Skeletal muscle tissue (tissue), 3 donors: ENCODE measurements at regions not wholly inside any gene's neighbourhood (a gene's known extent, or its start where the extent isn't known, plus 50 kb on each side); places are given as distances from the start of the nearest gene placed in this dataset.

ENCODE experiments used
- H3K27ac ChIP-seq: one replicate; pipeline ENCODE4 v1.7.0; 2013; ENCODE audit warnings: mild to moderate bottlenecking, low read depth, low read length, inconsistent platforms
- H3K27me3 ChIP-seq, 3 donors: one replicate each; pipeline ENCODE4 v1.7.0; 2013; ENCODE audit warnings: low read length in 3 of 3; ENCODE audit not compliant: control insufficient read depth in 3 of 3, insufficient read depth in 3 of 3
- H3K36me3 ChIP-seq, 3 donors: one replicate each; pipeline ENCODE4 v1.7.0; 2013; ENCODE audit warnings: low read length in 3 of 3; ENCODE audit not compliant: control insufficient read depth in 3 of 3, insufficient read depth in 3 of 3
- H3K4me1 ChIP-seq, 3 donors: one replicate each; pipeline ENCODE4 v1.7.0; 2013; ENCODE audit warnings: low read length in 3 of 3, mild to moderate bottlenecking in 3 of 3; ENCODE audit not compliant: control insufficient read depth in 3 of 3, insufficient read depth in 3 of 3
- H3K4me3 ChIP-seq, 3 donors: one replicate each; pipeline ENCODE4 v1.7.0; 2013; ENCODE audit warnings: low read length in 3 of 3
- H3K9ac ChIP-seq, 3 donors: one replicate each; pipeline ENCODE4 v1.7.0; 2013; ENCODE audit warnings: low read length in 3 of 3, mild to moderate bottlenecking in 3 of 3, moderate library complexity in 2 of 3, low read depth in 1 of 3
- H3K9me3 ChIP-seq, 3 donors: one replicate each; pipeline ENCODE4 v1.7.0; 2013; ENCODE audit warnings: low read length in 3 of 3; ENCODE audit not compliant: control insufficient read depth in 3 of 3
- donor health status: Osteomylitis.

DNA sequence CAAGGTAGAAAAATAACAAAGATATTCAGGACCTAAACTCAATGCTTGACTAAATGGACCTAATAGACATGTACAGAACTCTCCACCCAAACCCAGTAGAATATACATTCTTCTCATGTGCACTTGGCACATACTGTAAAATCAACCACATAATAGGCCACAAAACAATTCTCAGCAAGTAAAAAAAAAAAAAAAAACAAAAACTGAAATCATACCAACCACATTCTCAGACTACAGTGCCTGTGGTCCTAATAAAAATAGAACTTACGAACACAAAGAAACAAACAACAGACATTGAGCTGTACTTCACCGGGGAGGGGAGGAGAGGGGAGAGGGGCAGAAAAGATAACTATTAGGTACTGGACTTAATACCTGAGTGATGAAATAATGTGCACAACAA is 114.1 kb upstream of the CD180 start:
- H3K9ac ChIP-seq: no peak overlapping the region
- H3K9me3 ChIP-seq: no peaks in the 10 kb centered on the region
- no peak overlapping the region for H3K4me3 ChIP-seq
- H3K27ac ChIP-seq: no peak overlapping the region
- no peaks in the 10 kb centered on the region for H3K36me3 ChIP-seq
- H3K27me3 ChIP-seq: no peaks in the 10 kb centered on the region
- H3K4me1 ChIP-seq: peaks cover 0 to 3% (median 1%) of the 10 kb centered on the region in 3 donors

DNA sequence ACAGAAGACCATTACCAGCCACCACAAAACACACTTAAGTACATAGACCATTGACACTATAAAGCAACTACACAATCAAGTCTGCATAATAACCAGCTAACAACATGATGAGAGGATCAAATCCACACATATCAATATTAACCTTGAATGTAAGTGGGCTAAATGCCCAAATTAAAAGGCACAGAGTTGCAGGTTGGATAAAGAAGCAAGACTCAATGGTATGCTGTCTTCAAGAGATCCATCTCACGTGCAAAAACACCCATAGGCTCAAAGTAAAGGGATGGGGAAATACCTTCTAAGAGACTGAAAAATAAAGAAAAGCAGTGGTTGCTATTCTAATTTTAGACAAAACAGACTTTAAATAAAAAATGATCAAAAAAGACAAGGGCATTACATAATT is 113.6 kb upstream of the CD180 start:
- H3K27me3 ChIP-seq: no peaks in the 10 kb centered on the region
- no peak overlapping the region for H3K4me3 ChIP-seq
- no peaks in the 10 kb centered on the region for H3K36me3 ChIP-seq
- H3K9ac ChIP-seq: no peak overlapping the region
- H3K9me3 ChIP-seq: no peaks in the 10 kb centered on the region
- H3K27ac ChIP-seq: no peak overlapping the region
- peaks cover 0 to 4% (median 3%) of the 10 kb centered on the region in 3 donors for H3K4me1 ChIP-seq

DNA sequence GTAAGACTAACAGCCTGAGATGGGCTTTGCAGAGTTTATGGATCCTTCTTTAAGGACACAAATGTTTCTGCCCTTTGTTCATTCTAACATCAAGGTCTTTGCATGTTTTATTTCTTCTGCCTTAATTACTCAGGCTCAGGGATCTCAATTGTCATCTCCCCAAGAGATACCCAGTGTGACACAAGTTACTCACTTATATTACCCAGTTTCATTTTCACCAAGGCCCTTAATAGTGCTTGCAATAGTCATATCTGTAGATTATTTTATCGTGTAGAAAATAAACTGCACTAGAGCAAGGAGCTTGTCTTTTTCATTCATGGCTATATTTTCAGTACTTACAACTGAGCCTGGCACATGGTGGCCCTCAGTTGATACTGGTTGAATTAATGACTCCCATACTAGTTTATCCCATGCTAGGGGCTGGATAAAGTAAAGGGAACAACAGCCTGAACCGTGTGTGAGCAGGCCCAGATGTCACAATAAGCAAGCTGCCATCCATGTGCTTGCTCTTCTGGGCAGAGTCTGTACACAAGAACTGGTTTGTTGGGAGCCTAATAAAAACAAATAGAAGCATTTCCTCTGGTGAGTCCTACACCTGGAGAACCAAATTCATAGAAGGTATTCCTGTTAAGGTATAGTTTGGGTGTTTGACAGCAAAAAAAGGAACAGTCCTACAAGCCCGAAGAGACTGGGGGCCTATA is 112.5 kb upstream of the CD180 start:
- no peak overlapping the region for H3K4me3 ChIP-seq
- no peaks in the 10 kb centered on the region for H3K36me3 ChIP-seq
- no peak overlapping the region for H3K27ac ChIP-seq
- peaks cover 0 to 4% (median 3%) of the 10 kb centered on the region in 3 donors for H3K4me1 ChIP-seq
- no peak overlapping the region for H3K9ac ChIP-seq
- no peaks in the 10 kb centered on the region for H3K9me3 ChIP-seq
- no peaks in the 10 kb centered on the region for H3K27me3 ChIP-seq

DNA sequence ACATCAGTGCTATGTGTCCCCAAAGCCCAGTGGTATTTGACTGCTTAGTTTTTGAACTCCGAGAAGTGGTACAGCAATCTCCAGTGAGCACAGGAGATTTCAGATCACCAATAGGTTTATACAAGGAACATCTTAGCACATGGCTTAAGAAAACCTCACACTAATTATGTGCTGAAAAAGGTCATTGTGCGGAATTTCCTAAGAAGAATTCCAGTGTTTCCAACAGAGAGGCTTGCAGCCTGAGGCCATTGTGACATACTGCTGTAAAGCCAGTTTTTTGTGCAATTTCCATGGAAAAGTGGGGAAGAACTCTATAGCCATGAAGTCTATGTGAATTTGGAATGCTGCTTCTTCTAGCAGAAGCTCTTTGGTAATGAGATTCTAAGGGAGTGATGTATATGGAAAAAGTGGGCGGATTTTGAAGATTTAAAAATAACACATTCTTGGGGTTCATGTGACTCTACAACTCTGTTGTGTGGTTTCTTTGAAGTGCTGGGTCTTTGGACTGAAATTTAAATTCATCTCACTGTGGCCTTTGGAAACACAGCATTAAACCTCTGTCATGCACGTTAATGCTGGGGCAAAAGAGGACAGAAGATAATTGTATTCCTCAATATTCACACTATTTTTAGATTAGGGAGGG is 110.5 kb upstream of the CD180 start:
- H3K9ac ChIP-seq: no peak overlapping the region
- no peaks in the 10 kb centered on the region for H3K9me3 ChIP-seq
- peaks cover 0 to 4% (median 3%) of the 10 kb centered on the region in 3 donors for H3K4me1 ChIP-seq
- no peak overlapping the region for H3K4me3 ChIP-seq
- no peaks in the 10 kb centered on the region for H3K36me3 ChIP-seq
- no peak overlapping the region for H3K27ac ChIP-seq
- no peaks in the 10 kb centered on the region for H3K27me3 ChIP-seq

DNA sequence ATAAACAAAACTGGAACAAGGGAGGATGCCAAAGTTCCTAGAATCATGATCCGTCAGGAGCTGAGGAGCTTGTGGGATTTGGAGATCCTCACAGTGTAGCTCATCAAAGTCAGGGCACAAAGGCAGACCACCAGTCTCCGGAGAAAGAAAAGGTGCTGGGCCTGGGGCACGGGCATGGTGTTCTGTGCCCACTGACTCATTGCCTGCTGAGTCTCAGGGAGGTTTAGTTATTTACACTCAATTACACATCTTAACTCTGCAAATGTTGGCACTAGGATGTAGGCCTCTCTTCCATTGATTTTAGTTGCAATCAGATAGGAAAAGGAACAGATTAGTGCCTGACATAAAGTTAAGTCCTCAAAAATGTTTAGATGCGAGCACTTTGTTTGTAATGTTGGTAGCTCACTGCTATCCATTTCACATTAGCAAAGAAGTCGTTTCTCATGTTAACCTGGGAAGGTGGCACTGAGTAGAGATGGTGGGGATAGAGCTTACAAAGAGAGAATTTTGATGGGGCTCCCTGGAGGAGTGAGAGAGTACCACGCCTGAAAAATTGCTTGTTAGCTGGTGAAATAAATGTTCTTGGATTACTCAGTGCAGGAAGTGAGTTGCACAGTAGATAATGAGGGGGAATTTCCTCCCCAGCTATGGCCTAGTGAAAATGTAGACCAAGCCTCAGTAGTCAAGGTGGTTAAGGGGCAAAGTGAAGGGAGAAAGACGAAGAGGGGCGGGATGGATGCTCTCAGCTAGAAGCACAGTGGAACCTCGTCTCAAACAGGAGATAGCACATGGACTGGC is 109.5 kb upstream of the CD180 start:
- Histone ChIP-seq H3K4me3 (no peak overlapping the region), H3K9ac (no peak overlapping the region), H3K36me3 (no peaks in the 10 kb centered on the region), H3K9me3 (no peaks in the 10 kb centered on the region), H3K27me3 (no peaks in the 10 kb centered on the region), H3K4me1 (peaks cover 2 to 4% (median 3%) of the 10 kb centered on the region in 3 donors), H3K27ac (no peak overlapping the region)

DNA sequence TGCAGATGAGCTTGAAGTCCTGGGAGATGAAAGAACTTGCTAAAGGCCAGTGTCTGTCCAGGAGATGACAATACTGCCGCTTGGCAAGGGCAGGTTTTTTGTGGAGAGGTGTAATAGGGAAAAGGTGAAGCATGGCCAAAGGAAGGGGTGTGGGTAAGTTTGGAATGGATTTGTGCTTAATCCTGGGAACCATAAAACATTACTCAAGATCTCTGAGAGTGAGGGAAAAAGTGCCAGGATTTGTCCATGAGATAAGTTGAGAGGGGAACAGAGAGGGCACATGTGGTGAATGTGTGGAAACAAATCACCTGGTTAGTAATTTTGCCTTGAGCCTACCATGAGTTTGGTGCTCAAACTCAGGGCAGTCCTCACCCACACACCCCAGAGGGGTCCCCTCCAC is 108.8 kb upstream of the CD180 start:
- Histone ChIP-seq H3K27ac (no peak overlapping the region), H3K4me1 (peaks cover 2 to 4% (median 3%) of the 10 kb centered on the region in 3 donors), H3K4me3 (no peak overlapping the region), H3K9me3 (no peaks in the 10 kb centered on the region), H3K9ac (no peak overlapping the region), H3K36me3 (no peaks in the 10 kb centered on the region), H3K27me3 (no peaks in the 10 kb centered on the region)

DNA sequence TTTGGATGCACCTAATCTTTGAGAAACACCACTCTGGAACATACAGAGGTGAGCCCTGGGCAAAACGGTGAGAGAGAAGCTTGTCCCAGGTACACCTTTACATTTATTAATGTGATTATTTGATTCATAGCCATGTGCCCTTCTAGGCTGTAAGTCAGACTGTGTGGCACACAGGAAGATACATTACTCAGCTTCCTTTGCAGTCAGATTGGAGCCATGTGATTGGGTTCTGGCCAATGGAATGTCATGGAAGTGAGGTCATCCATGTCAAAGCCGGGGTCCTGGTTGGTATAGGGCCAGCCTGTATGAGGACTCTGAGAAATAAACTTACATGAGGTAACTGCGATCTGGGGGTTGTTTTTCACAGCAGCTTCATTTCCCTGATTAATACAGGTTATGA is 106.8 kb upstream of the CD180 start:
- H3K27me3 ChIP-seq: no peaks in the 10 kb centered on the region
- H3K4me3 ChIP-seq: no peak overlapping the region
- no peak overlapping the region for H3K9ac ChIP-seq
- H3K36me3 ChIP-seq: no peaks in the 10 kb centered on the region
- H3K4me1 ChIP-seq: peaks cover 2 to 4% (median 3%) of the 10 kb centered on the region in 3 donors
- no peaks in the 10 kb centered on the region for H3K9me3 ChIP-seq
- H3K27ac ChIP-seq: no peak overlapping the region

DNA sequence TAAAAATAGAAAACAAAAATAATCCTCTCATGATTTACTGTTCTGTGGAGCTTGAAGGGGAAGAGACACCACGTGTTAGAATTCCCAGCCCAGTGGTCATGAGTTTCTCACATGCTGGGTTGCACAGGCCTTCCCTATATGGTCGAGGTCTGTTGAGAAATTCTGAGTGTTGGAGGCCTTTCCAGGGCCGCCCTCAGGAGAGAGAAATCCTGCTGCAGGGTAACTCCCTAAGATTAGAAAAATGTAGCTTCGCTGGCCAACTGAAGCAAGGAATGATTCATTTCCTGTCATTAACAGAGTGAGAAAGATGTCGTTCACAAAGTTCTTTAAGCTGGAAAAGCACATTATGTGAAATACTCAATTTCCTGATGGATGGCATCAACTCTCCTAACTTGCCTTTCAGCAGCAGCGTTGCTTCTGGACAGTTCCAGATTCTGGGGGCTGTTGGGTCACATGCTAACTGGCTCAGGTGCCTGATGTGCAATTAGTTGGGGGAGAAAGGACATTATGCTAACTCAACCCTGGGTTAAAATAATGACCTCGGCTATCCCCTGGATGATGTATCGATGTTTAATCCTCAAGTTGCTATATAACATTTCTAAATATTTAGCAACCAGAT is 104.8 kb upstream of the CD180 start:
- no peaks in the 10 kb centered on the region for H3K27me3 ChIP-seq

DNA sequence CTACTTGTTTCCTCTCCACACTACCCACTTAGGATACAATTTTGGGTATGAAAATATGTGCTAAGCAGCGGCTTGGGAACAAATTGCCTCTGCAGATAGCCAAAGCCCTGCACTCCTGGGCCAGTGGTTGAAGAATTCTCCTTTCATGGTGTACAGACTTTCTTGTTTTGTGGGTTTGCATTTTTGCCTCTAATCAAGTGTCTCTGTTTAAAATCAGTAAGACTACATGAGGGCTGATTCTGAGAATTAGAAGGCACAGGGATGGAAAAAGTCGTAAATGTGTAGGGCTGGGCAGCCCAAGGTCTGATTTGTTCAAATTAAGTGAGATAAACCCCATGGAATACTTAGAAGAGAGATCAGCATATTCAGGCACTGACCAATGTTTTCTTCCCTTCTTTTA is 103.7 kb upstream of the CD180 start:
- Histone ChIP-seq H3K9ac (no peak overlapping the region), H3K4me1 (peaks cover 0 to 2% (median 0%) of the 10 kb centered on the region in 3 donors), H3K36me3 (no peaks in the 10 kb centered on the region), H3K27ac (no peak overlapping the region), H3K4me3 (no peak overlapping the region), H3K27me3 (no peaks in the 10 kb centered on the region), H3K9me3 (no peaks in the 10 kb centered on the region)

More for the DNA sequence above, 104.8 kb upstream of the CD180 start:
- no peaks in the 10 kb centered on the region for H3K9me3 ChIP-seq
- H3K9ac ChIP-seq: no peak overlapping the region
- peak overlapping the region; percentile 10 for H3K27ac ChIP-seq
- no peak overlapping the region for H3K4me3 ChIP-seq
- H3K36me3 ChIP-seq: no peaks in the 10 kb centered on the region
- peaks cover 2 to 4% (median 3%) of the 10 kb centered on the region in 3 donors for H3K4me1 ChIP-seq
